GM18519 (cell line): ENCODE measurements at regions not wholly inside any gene's neighbourhood (a gene's known extent, or its start where the extent isn't known, plus 50 kb on each side); places are given as distances from the start of the nearest gene placed in this dataset.

Experiments used
- ATAC-seq: cut with Tn5 transposase; IDR thresholded peaks from one replicate; pipeline ENCODE4 v1.9.1; 2021; ENCODE audit warnings: mild to moderate bottlenecking, moderate library complexity; ENCODE audit not compliant: unreplicated experiment, low FRiP score

DNA sequence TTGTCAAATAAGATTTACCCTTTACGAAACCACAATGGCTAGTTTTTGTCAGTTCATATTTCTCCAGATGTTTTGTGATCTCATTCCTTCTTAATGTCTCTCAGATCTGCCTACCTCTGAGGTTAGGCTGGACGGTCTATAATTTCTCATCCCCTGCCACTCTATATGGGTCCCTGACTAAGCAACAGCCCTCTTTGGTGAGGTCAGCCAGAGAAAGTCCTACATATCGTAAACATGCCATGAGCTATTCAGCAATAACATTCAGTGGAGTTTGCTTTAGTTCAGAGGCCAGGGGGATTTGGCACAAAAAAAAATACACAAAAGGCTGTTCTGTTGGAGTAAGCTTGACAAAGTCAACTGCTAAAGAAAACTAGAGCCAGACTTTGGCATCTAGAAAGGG is 192.1 kb upstream of the NCKAP5 start:
- no peak for ATAC-seq

DNA sequence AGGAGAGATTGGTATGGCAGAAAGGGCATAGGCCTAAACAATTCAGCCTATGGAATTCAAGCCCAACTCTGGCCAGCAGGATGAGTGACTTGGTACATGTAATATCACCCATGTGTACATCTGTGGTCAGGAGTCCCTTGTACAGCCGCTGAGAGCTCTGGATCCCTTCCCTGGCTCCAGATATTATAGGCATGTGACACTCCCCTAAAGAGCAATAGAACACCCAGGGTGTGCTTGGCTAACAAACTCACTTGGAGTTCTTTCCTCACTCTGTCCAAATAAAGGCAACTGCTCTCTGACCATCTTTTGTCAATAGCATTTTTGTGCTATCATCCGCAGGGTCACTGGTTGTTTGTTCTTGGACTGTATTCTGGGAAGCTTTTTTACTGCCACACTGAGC is 197.4 kb upstream of the NCKAP5 start:
- ATAC-seq, result no peak

DNA sequence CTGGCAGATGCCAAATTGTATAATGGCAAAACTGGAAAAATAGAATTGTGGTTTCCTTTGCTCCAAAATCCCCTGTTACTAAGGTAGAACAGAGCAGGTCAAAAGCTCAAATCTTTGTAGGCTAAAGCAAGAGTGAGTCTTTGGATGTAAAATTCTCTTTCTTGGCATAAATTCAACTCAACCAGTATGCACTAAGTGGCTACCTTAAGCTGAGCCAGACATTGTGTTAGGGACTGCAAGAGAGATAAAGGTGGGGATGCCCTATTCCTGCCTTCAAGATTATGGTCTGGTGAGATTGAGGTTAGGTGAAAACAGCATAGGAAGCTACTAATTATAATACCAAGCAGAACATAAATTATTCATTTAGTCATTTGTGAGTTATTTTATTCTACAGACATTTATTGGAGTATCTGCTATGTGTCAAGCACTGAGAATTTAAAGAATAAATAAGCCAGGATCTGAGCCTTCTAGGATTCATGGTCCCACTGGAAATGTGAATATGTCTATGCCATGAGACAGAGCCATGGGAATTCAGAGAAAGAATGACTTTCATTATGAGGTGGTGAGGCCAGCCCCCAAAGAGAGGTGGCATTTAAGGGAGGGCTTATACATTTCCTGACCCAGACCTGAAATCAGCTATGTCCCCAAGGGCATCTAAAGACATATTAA is 198.0 kb upstream of the NCKAP5 start:
- no peak for ATAC-seq

DNA sequence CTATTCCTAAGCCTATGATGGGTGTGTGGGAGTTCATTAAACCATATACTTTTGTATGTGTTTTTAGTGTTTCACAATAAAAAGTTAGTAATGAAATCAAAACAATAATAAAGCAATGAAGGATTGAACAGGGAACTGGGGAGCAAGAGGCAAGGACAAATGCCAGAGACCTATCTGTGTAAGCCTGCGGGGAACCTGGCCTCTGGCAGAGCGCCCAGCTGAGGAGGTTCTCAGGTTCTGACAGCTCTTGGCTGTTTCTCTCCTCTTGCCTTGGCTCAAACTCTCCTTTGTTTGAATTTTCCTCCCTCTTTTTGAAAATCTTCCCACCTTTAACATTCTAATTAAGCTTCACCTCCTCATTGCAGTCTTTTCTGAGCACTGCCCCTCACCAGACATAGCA is 200.0 kb upstream of the NCKAP5 start:
- ATAC-seq, result no peak

DNA sequence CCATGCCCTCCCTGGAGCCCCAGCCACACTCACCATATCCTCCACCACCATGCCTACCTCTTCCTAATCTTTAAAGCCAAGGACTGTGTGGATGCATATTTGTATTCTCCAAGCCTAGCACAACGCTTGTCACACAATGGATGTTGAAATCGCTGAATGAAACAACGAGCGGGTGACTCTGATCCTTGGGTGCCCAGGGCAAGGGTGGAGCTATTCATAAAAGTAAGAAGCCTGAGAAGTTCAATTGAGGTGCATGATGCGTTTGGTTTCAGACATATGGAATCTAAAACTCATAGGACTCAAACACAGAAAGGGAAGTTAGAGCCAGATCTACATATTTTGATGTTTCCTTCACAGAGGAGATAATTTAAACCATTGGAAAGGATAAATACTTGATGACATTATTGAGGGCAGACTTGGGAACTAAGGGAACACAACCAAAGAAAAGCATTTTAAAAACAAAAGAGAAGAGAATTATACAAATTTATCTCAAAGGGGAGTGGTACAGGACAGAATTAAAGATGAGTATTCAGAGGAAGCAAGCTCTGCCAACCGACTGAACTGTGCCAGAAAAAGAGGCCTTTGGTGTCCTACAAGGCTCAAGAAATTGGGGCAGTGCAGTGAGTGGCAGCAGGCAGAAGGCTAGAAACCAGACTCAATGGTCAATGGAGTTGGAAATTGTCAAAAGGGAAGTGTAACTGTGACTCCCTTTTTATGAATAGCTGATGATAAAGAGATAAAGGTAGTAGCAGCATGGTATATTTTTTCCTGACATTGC is 200.6 kb upstream of the NCKAP5 start:
- no peak for ATAC-seq

DNA sequence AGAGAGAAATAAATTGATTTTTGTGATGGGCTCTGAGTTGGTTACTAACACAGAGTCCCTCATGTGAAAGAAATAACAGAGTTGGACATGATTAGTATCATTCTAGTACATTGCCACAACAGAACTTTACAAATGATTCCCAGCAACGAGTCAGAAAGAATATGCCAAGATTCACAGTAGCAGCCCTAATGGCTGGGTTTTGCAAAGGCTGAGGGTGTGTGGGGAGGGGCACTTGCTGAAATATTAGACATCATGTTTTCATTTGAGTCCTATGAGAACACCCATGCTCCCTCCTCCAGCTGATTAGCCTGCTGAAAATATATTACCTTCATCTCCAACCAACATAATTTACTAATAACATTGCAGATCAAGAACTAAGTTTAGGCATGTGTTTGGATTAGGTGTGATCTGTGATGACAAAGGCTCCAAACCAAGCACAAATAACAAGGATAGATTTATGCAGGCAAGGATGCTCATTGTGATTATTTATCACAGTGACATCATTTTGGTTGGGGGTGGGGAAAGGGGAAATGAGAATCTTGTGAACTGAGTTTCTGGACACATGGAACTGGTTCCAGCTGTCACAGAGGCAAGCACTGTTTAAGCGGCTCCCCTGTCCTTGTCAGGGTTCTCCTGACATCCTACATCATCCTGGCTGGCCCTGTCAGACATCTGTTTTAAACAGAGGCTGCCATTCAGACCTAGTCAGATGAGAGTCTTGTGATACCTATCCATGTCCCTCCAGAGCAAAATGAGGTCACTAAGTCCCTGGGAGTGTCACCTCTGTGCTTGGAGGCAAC is 205.8 kb upstream of the NCKAP5 start:
- no peak for ATAC-seq

DNA sequence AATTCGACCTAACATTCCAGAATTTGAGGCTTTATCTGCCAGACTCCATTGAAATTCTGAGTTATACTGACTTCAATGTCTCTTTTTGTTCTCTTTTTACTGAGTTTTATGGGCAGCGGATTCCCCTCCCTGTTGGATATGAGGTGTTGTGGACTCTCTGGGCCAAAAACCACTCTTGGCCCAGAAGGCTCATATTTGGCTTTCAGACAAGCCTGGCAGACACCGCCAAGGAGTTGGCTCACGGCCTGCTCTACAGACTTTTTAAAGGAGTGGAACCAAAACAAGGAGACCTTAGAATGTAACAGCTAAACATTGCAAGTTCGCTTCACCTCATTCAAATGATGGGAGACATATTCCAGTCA is 206.4 kb upstream of the NCKAP5 start:
- ATAC-seq, result no peak

DNA sequence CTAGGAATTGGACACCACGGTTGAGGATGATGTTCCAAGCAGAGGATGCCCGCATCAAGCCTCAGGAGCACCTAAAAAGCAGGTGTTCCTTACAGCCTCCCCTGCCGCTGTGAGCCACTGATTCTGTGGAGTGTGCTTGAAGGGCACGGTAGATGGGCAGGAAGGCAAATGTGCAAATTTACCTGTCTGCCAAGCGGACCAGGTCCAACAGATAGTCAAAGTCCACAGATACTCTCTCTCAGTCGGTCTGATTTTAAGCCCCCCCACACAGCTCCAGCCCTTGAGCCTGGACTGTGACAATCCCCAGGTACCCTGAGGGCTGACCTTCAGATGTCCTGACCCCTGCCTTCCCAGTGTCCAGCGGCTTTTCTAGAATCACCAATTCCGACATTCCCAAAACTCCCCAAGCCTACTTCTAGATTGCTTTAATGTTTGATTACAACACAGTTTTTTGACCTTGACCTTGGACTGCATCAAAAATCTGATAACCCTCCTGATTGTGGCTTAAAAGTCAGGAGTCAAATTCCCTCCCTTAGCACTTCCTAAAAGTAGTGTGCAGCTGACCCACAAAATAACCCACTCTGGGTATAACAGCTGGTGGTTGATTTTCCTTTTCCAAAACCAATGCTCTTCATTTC is 208.8 kb upstream of the NCKAP5 start:
- no peak for ATAC-seq

DNA sequence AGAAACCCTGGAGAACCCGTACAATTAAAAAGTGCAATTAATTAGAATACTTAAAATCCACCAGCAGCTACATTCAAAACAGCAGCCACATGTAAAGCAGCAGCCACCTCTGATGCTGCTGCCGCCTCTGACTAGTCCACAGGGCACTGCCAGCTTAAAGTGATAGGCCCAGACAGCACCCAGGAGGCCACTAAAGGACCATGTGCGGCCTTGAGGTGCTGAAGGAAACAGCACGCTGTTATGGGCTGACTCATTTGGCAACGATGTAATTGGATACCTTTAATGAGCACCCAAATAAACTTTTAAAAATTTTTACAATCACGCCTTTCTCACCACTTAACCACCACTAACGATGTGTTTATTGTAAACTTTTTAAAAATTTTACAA is 209.3 kb upstream of the NCKAP5 start:
- ATAC-seq, result no peak

DNA sequence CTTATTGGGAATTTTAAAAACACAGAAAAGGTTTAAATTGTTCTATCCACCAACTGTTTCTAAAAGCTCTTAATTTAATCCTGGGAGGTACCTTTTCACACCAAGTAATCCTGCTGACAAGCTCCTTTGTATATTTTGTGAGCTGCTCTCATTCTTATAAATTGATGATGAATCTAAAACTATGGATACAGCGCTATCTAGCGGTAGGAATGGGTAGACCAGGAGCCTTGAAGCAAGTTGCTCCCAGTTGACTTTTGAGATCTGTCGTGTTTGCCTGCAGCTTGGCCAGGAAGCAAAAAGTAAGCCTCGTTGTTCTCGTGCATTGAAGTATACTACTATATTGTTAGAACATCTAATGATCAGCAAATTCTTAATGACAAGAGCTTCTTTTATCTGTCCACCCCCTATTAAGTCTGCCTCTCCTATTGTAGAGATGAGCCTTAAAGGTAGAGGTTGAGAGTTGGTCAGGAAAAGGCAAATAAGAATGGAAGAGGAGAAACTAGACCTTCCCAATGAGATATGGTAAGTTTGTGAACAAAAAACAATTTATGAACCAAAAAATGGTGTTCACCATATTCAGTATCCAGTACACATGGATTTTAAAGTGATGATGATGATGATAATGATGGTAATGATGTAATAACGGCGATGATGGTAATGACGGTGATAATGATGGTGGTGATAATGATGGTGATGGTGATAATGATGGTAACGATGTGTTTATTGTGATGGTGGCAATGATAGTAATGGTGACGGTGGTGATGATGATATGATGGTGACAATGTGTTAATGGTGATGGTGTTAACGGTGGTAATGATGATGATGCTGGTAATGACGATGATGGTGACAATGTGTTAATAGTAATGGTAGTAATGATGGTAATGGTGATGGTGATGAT is 212.1 kb upstream of the NCKAP5 start:
- ATAC-seq, result peak; percentile 56

DNA sequence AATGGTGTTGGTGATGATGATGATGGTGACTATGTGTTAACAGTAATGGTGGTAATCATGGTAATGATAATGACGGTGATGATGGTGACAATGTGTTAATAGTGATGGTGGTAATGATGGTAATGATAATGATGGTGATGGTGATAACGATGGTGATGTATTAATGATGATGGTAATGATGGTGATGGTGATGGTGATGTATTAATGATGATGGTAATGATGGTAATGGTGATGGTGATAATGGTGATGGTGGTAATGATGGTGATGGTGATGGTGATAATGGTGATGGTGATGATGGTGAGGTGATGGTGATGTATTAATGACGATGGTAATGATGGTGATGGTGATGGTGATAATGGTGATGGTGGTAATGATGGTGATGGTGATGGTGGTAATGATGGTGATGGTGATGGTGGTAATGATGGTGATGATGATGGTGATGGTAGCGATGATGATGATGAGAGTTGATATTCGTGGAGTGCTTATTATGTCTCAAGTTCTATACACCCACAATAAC is 212.8 kb upstream of the NCKAP5 start:
- no peak for ATAC-seq

DNA sequence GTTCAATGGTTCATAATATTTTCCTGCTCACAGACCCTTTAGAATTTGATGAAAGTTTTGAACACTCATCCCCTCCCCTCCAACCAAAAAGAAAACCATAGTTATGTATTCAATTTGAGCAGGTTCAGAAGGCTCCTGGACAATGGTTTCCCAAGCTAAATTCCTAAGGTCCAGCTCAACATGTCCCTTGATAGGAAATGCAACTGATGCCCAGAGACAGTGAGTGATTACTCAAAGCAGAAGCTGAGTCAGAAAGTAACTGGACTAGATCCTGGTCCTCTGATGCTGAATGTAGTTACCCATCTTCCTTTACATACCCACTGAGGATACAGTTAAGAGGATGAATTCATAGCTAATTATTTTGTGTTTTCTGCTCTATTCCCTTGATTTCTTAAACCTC is 218.9 kb upstream of the NCKAP5 start:
- ATAC-seq, result no peak

DNA sequence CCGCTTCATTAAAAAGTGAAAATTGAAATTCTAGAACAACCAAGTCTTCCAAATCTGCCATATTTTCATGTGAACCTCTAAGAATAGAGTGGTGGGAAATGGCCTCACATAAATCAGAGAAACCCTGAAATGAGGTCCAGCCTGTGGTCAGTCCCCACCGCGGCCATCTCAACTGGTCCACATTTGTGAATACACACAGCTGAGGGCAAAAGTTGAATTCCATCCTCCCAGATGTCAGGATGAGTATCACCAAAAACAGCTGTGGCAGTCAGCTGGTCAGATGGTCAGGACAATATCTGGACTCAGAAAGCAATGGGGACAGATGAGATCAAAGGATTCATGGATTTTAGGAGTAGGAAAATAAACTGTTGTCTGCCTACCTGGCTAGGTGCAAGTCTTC is 219.4 kb upstream of the NCKAP5 start:
- ATAC-seq, result no peak

DNA sequence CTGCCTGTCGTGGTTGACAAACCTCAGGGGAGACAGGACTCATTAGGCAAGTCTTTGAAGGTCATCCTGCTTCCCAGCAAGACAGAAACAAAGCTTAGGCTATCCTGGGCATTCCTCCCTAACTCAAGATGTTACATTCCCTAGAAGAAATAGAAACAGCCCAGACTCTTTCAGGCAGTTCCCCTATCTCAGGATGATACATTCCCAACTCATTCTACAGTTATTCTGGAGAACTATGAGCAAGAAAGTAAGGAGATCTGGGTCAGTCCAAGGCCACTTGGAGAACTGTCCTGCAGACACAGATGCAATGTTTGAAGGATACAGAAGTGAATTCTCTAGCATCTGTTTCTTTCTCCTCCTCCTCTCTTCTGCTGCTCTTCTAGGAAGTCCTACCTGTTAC is 220.1 kb upstream of the NCKAP5 start:
- no peak for ATAC-seq

DNA sequence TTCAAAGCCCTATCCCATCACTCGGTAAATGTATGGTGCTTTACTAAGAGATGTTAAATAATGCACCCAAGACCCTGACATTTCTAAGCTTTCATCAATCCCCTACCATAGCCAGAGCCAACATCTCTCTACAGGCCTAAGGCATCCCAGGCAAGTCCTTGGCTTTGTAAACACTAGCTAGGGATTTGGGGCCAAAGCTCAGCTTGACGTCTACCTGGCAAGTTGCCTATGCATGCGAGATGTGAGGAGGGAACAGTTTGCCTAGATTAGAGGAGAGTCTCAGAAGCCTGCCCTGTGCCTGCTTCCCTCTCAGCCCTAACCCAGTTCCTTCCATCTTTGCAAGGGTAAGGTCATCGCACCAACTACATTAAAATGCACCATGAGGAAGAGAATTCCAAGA is 221.5 kb upstream of the NCKAP5 start:
- ATAC-seq, result no peak

DNA sequence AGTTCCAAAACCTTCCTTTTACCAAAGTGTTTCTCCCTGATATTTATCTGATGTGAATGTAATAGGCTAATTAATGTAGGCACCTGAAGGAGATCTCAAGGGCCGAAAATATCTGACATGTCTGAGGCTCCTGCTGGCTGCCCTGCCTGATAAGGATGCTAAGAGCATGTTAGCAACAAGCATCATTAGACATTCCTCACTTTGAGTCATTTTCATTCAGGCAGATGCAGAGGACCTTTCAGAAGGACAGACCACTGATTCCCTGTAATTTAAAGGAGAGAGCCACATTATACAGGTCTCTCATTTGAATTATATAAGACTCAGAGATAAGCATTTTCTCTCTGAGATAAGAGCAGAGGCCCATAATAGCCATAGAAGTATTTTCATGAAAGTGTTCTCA is 222.4 kb upstream of the NCKAP5 start:
- no peak for ATAC-seq

DNA sequence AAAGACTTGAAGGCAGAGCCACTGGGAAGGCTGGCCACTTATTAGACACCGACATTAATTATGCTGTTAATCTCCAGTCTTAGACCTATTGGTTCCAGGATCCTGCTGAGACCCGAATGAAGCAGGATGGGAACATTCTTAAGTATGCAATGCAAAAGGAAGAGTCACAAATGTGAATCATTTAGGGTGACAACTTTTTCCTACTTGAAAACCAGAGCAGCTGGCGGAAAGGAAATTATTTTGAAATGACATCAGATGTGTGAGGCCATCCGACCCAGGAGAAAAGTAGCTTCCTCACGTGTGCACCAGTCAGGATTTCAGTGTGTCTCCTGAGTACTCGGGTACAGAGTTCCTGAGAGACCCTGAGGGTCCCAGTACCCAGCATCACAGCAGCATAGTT is 222.9 kb upstream of the NCKAP5 start:
- no peak for ATAC-seq

DNA sequence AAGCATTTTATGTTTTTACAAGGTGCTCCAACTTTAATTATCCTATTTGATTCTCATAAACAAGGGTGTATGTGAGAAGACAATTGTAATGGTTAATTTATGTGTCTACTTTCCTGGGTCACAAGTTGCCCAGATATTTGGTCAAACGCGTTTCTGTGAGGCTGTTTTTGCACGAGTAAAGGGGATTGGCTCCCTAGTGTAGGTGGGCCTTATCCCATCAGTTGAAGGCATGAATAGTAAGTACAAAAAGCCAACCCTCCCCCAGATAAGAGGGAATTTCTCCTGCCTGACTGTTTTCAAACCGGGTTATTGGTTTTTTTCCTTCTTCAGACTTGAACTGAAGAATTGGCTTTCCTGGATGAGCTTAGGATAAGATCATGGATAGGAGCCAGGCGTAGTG is 224.0 kb upstream of the NCKAP5 start:
- no peak for ATAC-seq

DNA sequence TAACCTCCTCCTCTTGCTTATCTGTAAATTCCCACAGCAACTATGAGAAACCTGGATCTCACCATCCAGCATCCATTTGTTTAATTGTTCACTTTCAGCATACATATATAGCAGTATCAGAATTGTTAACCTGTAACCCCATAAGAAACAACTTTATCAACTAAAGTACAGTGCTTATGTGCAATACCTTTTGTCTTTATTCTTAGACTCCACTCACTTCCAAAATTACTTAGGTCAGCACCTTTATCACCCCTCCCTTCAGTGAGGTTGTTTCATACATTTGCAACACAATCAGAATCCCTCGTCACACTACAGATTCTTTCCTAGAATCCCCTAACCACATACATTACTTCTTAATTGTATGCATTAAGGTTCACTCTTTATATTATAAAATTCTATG is 225.9 kb upstream of the NCKAP5 start:
- ATAC-seq, result no peak

DNA sequence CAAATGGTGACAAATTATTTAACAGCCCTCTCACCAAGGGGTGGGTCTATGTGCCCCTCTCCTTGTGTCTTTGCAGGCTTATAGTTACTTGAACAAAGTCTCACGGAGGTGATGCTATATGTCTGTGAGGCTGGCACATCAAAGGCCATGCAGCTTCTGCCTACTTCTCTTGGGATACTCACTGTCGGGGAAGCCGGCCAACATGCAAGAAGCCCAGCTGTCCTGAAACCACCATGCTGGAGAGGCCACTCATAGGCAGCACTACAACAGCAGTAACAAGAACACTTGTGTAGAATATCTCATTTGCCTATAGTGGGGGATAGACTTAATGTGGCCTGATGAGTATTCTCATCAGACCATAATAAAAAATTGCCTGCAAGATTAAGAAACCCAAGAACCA is 233.7 kb upstream of the NCKAP5 start:
- ATAC-seq, result no peak
